GM18951 (cell line): ENCODE measurements at regions not wholly inside any gene's neighbourhood (a gene's known extent, or its start where the extent isn't known, plus 50 kb on each side); places are given as distances from the start of the nearest gene placed in this dataset.

ENCODE experiments used
- POLR2A ChIP-seq: IDR thresholded peaks from 4 replicates; pipeline ENCODE4 v1.6.1; 2011; ENCODE audit warnings: mild to moderate bottlenecking; ENCODE audit not compliant: insufficient read length, insufficient read depth; ENCODE audit errors: extremely low read depth
- in situ Hi-C: fragments of 300-500 bp; cut with MboI; formaldehyde crosslinking; loops from one replicate; pipeline ENCODE4 v1.12.0; 2022; ENCODE audit warnings: low sequenced_read_pairs, mixed read lengths, inconsistent platforms; ENCODE audit not compliant: unreplicated experiment

- in situ Hi-C loops: no loop called here
- no peak for TF ChIP-seq POLR2A
Measured at GRCh38 chr14:35992816-35993683, 166.9 kb downstream of the BRMS1L start.

DNA sequence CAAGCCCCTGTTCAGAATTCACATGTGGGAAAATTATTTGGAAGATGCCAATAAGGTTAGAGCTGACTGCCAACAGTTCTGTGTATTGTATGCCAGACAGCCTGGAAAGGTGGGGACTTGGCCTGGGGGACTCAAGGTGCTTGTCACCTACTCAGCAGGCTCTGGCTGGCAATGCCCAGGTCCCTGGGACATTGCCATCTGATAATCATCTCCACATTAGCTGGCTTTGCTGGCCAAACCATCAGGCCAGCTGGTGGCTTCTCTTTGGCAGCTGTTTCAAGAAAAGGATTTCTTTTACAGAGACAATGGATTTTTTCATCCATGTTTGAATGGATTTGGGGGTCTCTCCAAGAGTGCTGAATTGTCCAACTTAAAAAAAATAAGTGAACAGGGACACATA is 165.2 kb downstream of the BRMS1L start:
- in situ Hi-C loops: no loop called here
- TF ChIP-seq POLR2A: no peak

- no peak for TF ChIP-seq POLR2A
- in situ Hi-C loops: no loop called here
Measured at GRCh38 chr14:35989736-35990135, 163.6 kb downstream of the BRMS1L start.

- in situ Hi-C loops: no loop called here
- no peak for TF ChIP-seq POLR2A
Measured at GRCh38 chr14:35988972-35989690, 163.0 kb downstream of the BRMS1L start.

DNA sequence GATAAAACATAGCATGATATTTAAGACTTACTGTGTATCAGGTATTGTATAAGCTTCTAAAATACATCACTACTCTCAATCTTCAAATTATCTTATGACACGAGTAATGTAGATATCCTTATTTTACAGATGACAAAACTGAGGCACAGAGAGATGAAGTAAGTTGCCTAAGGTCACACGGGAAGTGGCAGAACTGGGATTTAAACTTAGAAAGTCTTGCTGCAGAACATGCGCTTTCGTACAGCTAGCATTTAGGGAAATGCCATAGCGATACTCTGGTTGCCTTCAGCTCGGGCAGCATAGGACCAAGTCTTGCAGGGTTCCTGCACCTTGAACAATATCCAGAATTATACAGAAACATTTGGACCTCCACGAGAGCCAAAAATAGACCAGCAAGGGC is 162.4 kb downstream of the BRMS1L start:
- no peak for TF ChIP-seq POLR2A
- in situ Hi-C loops: no loop called here

- no peak for TF ChIP-seq POLR2A
- in situ Hi-C loops: no loop called here
Measured at GRCh38 chr14:35987731-35988130, 161.6 kb downstream of the BRMS1L start.

- in situ Hi-C loops: no loop called here
- TF ChIP-seq POLR2A: no peak
Measured at GRCh38 chr14:35986219-35986573, 160.1 kb downstream of the BRMS1L start.

DNA sequence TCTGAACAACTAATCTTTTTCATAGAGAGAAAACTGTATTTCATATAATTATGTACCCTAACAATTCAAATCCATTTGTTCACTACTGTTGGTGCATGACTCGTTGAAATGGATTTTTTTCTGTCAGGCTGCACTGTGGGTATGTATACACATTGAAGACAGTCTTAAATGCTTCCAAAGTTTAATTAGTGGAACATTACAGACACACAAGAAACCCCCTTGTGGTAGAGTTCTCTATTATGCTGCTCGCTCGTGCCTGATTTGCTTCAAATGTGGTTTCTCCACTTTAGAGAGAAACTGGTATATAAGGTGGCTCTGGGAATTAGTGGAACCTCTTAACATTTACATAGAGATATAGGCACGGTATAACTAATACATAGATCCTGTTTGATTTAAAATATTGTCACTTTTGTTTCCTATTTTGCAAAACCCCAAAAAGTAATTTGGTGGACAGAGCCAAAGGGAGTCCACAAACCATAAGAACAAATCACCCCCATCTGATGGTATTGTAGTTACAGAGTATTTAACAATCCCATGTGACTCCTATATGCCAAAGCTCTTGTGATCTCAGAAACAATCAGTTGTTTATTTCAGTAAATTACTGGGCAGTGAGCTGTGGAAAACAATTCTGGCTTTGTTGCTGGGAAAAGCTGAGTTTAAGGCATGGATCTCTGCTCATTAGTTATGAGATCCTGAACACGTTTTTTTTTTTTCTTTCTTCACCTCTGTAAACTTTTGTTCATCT is 159.5 kb downstream of the BRMS1L start:
- in situ Hi-C loops: no loop called here
- no peak for TF ChIP-seq POLR2A

GRCh38 chr14:35979531-35979930 is 153.4 kb downstream of the BRMS1L start:
- in situ Hi-C loops: no loop called here
- no peak for TF ChIP-seq POLR2A

DNA sequence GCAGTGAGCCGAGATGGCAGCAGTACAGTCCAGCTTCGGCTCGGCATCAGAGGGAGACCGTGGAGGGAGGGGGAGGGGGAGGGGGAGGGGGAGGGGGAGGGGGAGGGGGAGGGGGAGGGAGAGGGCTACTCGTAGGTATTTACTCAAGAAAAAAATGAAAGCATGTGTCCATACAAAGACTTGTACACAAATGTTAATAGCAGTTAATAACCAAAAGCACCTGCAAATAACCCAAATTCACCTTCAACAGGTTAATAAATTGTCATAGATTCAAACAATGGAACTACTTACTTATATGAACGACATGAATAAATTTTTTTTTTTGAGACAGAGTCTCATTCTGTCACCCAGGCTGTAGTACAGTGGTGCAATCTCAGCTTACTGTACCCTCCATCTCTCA is 152.4 kb downstream of the BRMS1L start:
- no peak for TF ChIP-seq POLR2A
- in situ Hi-C loops: no loop called here

DNA sequence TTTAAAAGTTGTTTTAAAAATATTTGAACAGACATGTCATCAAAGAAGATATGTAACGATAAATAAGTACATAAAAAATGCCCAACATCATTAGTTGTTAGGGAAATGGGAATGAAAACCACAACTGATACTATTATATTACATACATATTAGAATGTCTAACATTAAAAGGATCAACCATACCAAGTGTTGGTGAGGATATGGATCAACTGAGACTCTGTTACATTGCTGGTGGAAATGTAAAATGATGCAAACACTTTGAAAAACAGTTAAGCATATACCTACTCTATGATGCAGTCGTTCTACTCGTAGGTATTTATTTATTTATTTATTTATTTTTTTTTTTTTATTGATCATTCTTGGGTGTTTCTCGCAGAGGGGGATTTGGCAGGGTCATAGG is 149.7 kb downstream of the BRMS1L start:
- no peak for TF ChIP-seq POLR2A
- in situ Hi-C loops: no loop called here

- in situ Hi-C loops: no loop called here
- TF ChIP-seq POLR2A: no peak
Measured at GRCh38 chr14:35973770-35974169, 147.6 kb downstream of the BRMS1L start.

- no peak for TF ChIP-seq POLR2A
- in situ Hi-C loops: no loop called here
Measured at GRCh38 chr14:35971965-35972630, 146.0 kb downstream of the BRMS1L start.
